ENCODE measurements at regions not wholly inside any gene's neighbourhood (a gene's known extent, or its start where the extent isn't known, plus 50 kb on each side); places are given as distances from the start of the nearest gene placed in this dataset.

DNA sequence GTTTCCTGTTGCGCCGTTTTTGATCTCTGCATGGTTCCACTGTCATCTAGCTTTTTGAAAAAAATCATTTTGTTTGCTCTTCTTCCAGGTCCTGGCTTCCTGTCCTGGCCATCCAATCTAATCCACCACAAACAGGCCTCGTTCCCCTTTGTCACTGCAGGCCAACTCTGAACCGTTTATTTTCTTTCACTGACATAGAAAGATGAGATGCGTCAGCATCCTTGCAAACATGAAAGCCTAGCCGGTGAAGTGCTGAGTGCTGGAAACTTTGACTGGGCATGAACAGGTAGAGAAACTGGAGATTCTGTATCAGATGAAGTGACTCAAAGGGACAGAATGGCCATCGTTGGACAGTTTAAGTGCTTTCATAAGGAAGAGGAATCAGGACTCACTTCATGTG, 1247.8 kb downstream of the TYW1 start:
- DNase-seq (ENCODE audit: low read depth), result no peak
- TF ChIP-seq, protein P1, sequence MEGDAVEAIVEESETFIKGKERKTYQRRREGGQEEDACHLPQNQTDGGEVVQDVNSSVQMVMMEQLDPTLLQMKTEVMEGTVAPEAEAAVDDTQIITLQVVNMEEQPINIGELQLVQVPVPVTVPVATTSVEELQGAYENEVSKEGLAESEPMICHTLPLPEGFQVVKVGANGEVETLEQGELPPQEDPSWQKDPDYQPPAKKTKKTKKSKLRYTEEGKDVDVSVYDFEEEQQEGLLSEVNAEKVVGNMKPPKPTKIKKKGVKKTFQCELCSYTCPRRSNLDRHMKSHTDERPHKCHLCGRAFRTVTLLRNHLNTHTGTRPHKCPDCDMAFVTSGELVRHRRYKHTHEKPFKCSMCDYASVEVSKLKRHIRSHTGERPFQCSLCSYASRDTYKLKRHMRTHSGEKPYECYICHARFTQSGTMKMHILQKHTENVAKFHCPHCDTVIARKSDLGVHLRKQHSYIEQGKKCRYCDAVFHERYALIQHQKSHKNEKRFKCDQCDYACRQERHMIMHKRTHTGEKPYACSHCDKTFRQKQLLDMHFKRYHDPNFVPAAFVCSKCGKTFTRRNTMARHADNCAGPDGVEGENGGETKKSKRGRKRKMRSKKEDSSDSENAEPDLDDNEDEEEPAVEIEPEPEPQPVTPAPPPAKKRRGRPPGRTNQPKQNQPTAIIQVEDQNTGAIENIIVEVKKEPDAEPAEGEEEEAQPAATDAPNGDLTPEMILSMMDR (IDR thresholded peaks at IDR 0.05; ENCODE audit: low read length, missing control alignments), result no peak
- H3K4me3 ChIP-seq (replicated peaks; ENCODE audit: low read depth, low read length), result no peak overlapping the region

DNA sequence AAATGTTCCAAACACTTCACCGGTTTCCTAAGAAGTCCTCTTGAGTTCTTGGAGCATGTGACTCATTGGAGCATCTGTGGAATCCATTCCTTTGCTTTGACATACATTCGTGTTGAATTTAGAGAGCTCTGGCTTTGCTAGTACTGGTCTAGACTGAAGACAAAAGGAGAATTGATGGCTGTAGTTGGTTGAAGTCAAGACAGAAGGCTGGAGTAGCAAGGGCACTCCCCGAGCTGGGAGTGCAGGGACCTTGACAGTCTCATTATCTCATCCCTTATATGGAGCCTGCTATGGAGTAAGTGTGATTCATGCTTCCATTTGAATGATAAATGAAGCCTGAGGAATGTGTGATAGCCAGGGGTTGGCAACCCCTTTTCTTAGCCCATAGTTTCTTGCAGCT, 1249.1 kb downstream of the TYW1 start:
- H3K4me3 ChIP-seq (replicated peaks; ENCODE audit: low read depth, low read length), result no peak overlapping the region
- DNase-seq (ENCODE audit: low read depth), result peak; percentile 17
- TF ChIP-seq, protein P1 (IDR thresholded peaks at IDR 0.05; ENCODE audit: low read length, missing control alignments), result no peak

DNA sequence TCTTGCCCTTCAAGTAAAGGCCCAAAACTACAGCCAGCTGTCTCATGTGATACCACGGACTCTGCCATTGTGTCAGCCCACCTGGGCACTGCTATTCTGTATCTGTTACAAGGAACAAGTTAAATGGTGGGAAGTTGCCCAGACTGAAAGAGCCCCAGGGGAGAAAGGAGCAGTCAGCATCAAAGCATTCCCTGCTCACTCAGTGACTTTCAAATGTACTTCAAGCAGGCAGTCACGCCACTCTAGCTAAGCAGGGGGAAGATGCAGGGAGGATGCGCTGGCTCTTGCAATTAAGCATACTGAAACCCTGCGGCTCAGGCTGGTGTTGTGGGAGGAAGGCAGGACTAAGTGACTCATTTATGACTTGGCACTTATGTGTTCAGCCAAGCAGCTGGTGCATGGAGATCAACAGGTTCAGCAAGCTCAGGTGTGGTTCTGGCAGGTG, 1249.6 kb downstream of the TYW1 start:
- TF ChIP-seq, protein P1 (IDR thresholded peaks at IDR 0.05; ENCODE audit: low read length, missing control alignments), result no peak

DNA sequence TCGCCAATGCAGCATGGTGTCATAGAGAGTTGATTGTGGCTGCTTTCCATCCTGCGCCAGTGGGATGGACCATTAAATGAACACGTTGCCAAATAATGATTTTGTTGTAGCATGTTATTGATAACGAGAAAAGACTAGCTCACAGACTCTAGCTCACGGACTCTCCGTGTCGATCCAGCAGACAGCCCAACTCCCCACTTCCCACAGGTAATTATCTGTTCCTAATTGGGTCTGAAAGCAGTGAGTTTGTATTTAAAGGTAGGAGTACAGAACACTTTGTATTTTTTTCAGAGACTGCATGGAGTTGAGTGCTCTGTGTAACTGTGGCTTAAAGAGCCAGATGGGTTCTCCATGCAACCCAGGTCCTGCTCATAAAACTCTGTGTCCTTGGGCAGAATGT, 1250.5 kb downstream of the TYW1 start:
- TF ChIP-seq, protein P1 (IDR thresholded peaks at IDR 0.05; ENCODE audit: low read length, missing control alignments), result no peak
- no peak overlapping the region for H3K4me3 ChIP-seq (replicated peaks; ENCODE audit: low read depth, low read length)
- DNase-seq (ENCODE audit: low read depth), result no peak

More for the DNA sequence above, 1249.6 kb downstream of the TYW1 start:
- no peak overlapping the region for H3K4me3 ChIP-seq (replicated peaks; ENCODE audit: low read depth, low read length)
- no peak for DNase-seq (ENCODE audit: low read depth)

DNA sequence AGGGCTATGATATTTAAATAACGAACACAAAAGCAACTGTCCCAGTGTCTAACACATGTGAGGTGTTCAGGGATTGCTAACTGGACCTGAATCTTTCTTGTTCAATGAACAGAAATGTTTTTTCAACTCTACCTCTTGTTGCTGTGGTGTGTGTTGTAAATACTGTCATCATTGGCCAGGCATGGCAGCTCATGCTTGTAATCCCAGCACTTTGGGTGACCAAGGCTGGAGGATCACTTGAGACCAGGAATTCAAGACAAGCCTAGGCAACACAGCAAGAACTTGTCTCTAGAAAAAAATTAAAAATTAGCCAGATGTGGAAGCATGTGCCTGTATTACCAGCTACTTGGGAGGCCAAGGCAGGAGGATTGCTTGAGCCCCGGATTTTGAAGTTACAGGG, 1250.9 kb downstream of the TYW1 start:
- H3K4me3 ChIP-seq (replicated peaks; ENCODE audit: low read depth, low read length), result no peak overlapping the region
- TF ChIP-seq, protein P1 (IDR thresholded peaks at IDR 0.05; ENCODE audit: low read length, missing control alignments), result no peak
- DNase-seq (ENCODE audit: low read depth), result no peak

DNA sequence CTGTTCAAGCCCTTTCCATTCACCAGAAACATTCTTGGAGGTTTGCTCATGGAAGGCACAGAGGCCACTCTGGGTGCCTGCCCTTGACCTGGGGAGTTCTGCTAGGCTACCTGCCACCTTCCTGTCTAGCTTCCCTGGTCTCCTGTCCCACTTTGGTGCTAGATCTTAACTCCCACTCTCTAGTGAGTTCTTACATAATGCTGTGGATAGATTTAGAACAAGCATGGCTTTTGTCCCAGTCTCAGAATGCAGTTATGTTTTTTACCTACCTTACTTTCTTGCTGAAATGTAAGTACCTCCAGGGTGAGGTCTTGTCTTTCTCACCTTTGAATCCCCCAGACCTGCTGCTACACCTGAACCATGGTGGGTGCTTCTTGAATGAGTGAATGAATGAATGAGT, 1252.3 kb downstream of the TYW1 start:
- H3K4me3 ChIP-seq (replicated peaks; ENCODE audit: low read depth, low read length), result no peak overlapping the region
- TF ChIP-seq, protein P1 (IDR thresholded peaks at IDR 0.05; ENCODE audit: low read length, missing control alignments), result no peak
- DNase-seq (ENCODE audit: low read depth), result no peak

DNA sequence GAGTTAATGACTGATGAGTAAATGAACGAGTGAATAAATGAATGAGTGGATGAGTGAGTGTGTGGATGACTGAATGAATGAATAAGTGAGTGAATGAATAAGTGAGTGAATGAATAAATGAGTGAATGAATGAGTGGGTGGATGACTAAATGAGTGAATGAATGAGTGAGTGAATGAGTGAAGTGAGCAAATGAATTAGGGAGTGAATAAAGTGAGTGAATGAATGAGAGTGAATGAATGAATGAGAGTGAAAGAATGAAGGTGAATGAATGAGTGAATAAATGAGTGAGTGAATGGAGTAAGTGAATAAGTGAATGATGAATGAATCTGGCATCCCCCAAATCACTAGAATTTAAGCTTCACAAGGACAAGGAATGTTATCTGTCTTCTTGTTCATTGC, 1253.0 kb downstream of the TYW1 start:
- no peak overlapping the region for H3K4me3 ChIP-seq (replicated peaks; ENCODE audit: low read depth, low read length)
- TF ChIP-seq, protein P1 (IDR thresholded peaks at IDR 0.05; ENCODE audit: low read length, missing control alignments), result no peak
- no peak for DNase-seq (ENCODE audit: low read depth)
